ENCODE measurements at regions not wholly inside any gene's neighbourhood (a gene's known extent, or its start where the extent isn't known, plus 50 kb on each side); places are given as distances from the start of the nearest gene placed in this dataset.

DNA sequence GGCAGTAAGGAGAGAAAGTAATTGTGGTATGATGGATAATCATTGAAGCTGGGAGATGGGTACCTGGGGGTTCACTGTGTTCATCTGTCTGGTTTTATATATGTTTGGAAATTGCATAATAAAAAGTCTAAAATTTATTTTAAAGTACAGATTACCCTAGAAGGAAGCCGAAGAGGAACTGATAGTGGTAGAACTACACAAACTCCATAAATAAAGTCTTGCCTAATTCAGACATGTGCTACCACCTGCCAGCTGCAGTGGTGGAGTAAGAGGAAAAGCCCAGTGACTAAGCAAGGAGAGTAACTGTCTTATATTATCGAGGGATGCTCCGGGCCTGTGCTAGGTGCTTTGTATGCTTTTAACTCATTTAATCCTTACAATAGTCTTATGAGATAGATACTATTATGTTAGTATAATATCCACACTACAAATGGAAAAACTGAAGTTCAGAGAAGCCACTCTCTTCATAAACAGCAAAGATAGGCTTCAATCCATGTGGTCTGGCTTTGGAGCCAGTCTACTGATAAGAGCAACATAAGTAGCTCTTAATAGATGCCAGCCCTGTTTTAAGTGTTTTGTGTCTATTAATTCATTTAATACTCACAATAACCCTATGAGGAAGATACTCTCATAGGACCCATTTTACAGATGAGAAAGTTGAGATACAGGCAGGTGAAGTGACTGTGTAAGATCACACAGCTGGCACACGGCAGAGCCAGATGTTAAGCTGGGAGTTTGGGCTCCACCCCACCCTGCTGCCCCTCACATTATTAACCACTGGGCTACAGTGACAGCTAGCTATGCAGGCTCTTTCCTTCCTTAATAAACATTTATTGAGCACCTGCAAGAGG is 56.8 kb upstream of the HNRNPU start:
- no peak for DNase-seq

DNA sequence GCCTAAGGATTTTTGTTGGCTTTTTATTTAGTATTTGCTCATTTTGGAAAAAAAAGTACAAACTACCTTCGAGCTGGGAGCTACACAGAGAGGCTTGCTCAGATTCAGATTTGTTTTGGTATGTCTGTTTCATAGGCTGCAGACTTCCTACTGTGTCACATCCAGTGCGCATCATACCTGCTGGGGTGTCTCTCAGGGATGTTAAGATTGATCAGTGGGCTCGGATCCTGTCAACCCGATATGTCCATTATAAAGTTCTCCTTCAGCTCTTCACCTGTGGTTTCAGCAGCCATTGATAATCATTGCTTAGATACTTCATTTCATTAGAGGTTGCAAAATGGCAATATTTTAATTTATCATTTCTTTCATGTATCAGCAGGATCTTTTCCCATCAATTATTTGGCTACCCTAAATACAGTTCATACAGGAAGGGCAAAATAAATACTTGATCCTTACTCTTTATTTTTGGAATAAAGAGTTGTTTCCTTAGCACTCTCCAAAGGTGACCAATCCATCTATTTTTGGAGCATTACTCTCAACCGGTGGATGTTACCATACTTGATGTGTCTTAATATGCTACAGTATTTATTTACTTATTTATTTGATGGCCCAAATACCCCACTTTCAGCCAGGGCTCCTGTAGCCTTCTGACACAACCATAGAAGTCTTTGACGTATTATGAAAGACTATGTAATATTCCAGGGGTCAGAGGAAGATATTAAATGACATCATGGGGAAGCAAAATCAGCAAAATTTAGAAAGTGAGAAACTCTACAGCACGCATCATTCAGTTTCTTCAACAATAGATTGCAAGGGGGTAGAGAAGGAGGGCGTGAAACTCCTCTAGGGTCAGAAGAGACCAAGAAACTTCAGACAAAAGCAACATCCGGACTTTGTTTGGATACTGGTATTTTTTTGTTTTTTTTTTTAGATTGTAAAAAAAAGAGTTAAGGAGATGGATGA is 55.3 kb upstream of the HNRNPU start:
- no peak for DNase-seq

DNA sequence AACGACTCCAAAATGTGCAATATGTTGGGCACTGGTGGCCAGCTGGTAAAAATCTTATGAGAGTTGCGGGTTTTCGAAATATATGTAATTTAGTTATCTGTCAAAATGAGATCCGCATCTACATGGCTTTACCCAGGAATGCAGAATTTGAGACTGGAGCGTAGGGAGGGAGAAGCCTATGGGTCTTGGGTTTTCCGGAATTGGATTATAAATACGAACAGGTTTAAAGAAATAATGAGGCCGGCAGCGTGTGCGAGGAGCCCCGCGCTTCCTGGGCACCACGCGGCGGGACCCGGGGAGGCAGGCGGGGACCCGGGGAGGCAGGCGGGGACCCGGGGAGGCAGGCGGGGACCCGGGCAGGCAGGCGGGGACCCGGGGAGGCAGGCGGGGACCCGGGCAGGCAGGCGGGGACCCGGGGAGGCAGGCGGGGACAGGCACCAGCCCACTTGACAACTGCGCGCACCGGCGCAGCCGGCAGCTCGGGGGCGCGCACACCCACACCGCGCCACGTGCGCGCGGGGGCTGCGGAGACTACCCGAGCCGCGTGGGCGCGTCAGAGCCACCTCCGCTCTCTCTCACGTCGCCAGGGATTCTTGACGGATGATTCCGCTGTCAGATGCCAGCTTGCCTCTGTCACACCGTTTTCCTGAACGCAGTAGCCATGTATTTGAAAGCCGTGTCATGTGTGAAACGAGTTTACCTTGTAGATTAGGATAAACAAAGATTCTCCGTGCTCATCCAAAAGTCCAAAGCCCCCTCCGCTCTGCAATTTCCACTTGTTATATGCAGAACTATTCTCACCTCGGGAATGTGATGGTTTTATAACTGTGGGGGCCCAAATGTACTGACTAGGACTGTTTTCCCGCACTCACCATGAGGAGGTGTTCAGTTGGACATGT is 54.3 kb upstream of the HNRNPU start:
- peak; percentile 17 to 33 for DNase-seq

DNA sequence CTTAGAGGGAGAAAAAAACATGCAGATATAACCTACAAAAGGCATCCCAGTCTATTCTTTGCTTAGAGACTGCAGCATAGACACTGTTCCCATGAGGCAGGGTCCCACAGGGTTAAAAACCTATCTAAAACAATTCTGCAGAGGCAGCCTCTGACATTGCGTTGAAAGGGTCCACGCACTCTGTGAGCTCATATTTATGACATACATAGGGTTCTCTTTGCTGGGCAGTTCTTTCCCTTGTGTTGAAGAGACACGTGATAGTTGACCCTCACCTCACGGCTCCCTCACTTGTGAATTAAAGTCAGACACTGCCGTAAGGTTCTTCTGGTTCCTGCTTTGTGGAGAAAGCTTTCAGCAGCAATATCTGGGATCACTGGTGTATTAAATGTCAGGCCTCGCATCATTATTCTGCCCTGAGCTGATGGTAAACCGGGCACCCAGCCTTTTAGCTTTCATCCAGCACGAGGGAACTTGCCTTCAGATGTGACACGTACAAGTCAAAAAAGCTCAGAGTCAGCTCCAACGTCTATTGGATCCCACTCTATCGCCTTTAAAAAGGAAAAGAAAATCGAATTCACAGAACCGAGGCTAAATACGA is 52.8 kb upstream of the HNRNPU start:
- no peak for DNase-seq

DNA sequence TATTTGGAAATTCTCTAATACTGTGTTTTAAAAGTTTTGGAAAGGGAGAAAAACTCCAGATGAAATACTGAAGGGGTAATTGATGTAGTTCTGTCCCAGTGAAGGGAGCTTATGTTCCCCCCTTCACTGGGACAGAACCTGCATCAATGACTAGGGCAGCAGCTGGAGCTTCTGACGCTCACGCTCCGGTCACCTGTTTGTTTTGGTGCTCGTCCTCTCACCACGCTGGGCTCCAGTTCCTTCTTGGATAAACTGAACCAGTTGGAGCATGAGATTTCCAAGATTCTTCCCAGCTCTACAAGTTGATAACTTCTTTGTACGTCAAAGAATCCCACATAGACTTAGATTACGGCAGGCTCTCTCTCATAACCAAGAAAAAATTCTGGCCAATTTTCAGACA is 51.4 kb upstream of the HNRNPU start:
- DNase-seq: no peak

DNA sequence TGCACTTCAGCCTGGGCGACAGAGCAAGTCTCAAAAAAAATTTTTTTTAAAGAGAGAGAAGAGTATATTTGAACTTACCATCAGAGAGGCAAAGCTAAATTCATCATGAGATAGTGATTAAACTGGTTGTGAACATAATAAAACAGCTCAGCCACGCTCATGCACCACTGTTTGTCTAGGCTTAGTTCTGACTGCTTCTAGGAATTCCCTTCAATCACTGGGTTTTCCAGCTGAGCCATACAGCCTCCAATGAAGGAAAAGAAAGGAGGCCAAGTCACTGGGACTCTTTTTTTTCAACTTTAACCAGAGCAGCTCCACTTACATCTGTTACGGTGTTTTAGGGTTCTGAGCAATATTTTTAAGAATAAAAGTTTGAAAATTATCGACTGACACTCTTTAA is 50.4 kb upstream of the HNRNPU start:
- no peak for DNase-seq

Data from stimulated activated CD4-positive, alpha-beta T cell treated with anti-CD3 and anti-CD28 coated beads, Interleukin-2, amount 100 ng/mL, for 48 hours (primary cell).